ACHN (cell line): ENCODE measurements at regions not wholly inside any gene's neighbourhood (a gene's known extent, or its start where the extent isn't known, plus 50 kb on each side); places are given as distances from the start of the nearest gene placed in this dataset.
A peak's percentile ranks its signal among the peaks of the same experiment; 100 is the strongest.

Experiments used
- DNase-seq: peaks from one replicate; pipeline ENCODE4 v3.0.0-alpha.2; 2015
- in situ Hi-C: cut with HindIII; loops from 2 replicates; pipeline ENCODE4 v1.10.0; 2017; ENCODE audit warnings: low sequenced_read_pairs, low pct_ligation_motif_present, low pct_unique_long_range_greater_than_20kb

- DNase-seq, result no peak
- in situ Hi-C loops, result no loop called here
These were observed 501.2 kb downstream of the GALC start for GRCh38 chr14:87491816-87492215.

- in situ Hi-C loops, result no loop called here
These were observed 503.7 kb downstream of the GALC start for GRCh38 chr14:87489196-87489819.

DNA sequence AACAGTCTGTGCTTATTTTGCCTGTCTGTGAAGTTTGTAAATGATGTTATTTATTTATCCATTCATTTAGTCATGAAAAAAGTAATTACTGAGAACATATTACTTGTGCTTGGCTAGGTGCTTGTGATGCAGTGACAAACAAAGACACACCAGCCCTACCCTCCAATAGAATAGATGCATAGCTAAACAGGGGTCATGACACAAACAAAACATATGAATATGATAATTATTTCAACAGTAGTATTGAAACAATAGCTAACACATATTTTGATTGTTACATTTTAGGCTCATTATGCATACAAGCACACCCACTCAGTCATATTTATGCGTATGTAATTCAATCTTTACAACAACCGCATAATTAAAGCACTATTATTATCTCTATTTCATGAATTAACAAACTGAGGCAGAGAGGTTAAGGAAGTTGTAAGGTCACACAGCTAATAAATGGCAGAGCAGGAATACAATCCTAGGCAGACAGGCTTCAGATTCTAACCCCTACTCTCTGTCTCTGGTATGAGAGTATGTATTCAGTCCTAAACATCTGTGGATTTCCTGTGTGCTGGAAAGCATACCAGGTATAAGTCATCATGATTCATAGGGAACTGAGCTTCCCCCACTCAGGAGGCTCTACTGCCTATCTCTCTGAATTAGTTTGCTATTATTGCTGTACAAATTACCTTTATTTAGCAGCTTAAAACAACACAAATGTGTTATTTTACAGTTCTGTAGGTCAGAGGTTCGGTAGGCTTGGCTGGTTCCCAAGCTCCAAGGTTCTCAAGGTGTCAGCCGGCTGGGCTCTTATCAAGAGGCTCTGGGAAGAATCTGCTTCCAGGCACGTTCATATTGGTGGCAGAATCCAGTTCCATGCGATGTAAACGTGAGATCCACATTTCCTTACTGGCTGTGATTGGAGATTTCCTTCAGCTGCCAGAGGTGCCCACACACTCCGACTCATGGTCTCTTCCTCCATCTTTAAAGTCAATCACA, 509.4 kb downstream of the GALC start:
- DNase-seq, result no peak
- in situ Hi-C loops, result no loop called here

More at GRCh38 chr14:87489196-87489819, 503.7 kb downstream of the GALC start:
- DNase-seq, result no peak

DNA sequence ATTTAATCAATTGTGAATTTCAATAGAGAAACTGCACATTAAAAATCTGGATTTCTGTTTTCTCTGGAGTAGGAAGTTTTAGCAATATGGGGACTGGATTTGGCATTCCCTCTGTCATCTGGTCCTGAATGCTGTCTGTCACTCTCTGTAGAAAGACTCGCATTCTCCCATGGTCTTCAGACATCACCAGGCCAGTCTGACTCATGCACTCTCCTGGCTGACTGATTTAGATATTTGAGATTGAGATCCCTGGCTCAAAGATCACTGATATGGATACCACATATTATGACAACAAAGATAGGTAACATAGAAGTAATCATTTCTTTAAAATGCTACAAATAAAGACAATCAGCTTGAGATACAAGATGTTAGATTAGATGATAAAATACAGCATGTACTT, 524.5 kb downstream of the GALC start:
- in situ Hi-C loops, result no loop called here
- no peak for DNase-seq

DNA sequence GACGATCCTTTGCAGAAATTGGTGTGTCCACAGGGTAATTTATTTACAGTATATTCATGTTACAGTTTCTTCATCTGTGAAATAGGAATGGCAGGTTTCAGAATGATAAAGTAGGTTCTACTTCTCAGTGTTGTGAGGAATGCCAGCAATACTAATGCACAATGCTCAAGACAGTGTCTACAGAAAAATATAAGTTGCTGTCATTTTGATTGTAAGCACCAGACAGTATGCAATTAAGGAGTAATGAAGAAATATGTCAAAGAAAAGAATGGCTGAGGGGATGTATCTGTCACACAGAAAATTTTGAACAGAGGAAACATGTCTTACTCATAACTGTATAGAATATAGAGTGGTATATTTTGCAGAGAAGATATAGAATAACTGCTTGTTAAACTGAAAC, 525.4 kb downstream of the GALC start:
- in situ Hi-C loops, result no loop called here
- DNase-seq, result no peak

- no peak for DNase-seq
- in situ Hi-C loops, result no loop called here
These were observed 527.2 kb downstream of the GALC start for GRCh38 chr14:87465770-87466169.

DNA sequence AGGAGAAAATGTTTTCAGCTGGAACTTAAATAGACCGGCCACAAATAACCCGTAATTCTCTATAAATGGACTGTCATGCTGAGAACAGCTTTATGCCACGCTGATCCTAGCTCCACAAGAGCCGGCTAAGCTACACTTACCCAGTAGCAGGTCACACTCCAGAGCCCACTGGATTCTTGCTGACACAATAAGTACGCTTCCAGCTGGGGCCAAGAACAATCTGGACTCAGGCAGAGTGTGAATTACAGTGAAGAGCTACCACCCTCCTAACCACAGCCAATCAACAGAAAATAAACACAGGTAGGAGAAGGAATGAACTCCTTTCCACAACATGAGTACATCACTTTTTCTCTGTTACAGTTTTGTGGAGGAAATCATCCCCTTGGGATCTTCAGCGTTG, 531.3 kb downstream of the GALC start:
- DNase-seq, result no peak
- in situ Hi-C loops, result no loop called here

DNA sequence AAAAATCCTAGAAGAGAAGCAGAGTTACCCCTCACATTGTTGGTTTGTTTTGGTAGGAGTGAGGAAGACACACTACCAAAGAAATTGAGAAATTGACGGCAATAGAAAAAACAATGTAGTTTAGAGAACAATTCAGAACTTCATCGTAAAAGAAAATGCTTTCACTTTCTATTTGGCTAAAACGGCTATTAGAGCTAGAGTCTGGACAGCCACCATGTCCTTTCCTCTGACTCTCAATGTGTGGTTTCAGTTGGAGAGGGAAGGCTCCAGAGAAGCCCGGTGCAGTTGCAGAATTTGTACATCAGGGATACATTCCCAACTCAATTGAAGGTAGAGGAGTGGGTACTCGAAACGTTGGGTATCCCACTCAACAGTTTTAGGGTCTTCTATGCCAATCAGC, 535.3 kb downstream of the GALC start:
- peak; percentile 45 for DNase-seq
- in situ Hi-C loops, result no loop called here

DNA sequence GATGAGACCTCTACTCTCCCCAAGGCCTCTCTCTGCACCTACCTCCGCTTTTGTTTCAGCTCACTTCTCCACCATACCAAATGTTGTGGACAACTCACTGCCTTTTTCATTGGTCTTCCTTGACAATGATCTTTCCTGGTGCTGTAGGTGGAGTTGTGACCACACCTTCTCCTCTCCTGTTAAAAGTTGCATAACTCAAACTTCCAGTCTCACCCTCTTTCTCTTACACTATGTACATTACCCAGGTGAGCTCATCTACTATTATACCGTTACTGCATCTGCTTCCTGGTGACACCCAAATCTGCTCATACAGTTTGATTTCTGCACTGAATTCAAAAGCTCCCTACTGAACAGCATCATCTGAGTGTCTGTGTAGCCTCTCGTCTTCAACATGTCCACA, 542.8 kb downstream of the GALC start:
- in situ Hi-C loops, result no loop called here
- no peak for DNase-seq

GRCh38 chr14:87449016-87449415, 544.0 kb downstream of the GALC start:
- in situ Hi-C loops, result no loop called here
- DNase-seq, result no peak

- DNase-seq, result no peak
- in situ Hi-C loops, result no loop called here
These were observed 549.2 kb downstream of the GALC start for GRCh38 chr14:87443787-87444186.

DNA sequence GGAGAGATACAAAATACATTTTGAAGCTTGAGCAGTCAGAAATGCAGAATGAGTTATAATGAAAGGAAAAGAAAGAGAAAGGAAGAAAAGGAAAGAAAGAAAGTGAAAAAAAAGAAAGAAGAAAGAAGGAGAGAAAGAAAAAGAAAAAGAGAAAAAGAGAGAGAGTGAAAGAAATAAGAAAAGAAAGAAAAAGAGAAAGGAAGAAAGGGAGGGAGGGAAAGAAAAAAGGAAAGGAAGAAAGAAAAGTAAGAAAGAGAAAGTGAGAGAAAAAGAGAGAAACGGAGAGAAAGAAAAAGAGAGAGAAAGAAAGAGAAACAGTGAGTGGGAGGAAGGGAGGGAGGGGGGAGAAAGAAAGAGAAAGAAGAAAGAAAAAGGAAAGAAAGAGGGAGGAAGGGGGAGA, 549.9 kb downstream of the GALC start:
- in situ Hi-C loops, result no loop called here
- no peak for DNase-seq

- no peak for DNase-seq
- in situ Hi-C loops, result no loop called here
These were observed 555.8 kb downstream of the GALC start for GRCh38 chr14:87437158-87437557.

- in situ Hi-C loops, result no loop called here
- no peak for DNase-seq
These were observed 558.3 kb downstream of the GALC start for GRCh38 chr14:87434680-87435079.

DNA sequence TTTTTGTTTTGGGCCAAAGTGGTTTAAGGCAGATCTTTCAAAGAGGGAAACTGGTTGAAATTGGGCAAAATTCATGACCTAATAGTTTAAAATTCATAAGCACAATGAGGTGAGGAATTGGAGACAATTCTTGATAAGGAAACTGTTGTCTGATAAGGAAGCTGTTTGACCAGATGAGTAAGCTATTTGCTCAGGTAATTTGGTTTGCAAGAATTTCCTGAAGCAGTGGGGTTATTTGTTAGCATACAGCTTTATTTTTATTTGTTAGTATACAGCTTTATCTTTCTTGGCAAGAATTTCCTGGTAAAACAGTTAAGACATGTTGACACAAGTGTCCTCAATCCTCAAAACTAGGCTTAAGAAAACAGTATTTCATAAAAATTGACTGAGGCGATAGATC, 559.0 kb downstream of the GALC start:
- DNase-seq, result no peak
- in situ Hi-C loops, result no loop called here

- in situ Hi-C loops, result no loop called here
- DNase-seq, result no peak
These were observed 560.3 kb downstream of the GALC start for GRCh38 chr14:87432698-87433097.

DNA sequence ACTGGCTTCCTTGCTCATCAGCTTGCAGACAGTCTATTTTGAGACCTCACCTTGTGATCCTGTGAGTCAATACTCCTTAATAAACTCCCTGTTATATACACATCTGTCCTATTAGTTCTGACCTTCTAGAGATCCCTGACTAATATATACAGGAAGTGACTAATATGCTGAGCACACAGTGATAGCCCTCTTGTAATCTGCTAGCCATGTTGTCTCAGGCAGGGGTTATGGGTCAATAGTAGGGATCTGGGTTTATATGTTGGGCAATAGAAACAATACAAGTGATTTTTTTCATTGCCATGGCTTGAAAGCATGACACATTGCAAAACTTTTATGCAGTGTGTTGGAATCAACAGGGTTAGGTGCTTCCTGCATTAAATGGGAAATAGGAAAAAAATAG, 562.2 kb downstream of the GALC start:
- in situ Hi-C loops, result no loop called here
- no peak for DNase-seq

DNA sequence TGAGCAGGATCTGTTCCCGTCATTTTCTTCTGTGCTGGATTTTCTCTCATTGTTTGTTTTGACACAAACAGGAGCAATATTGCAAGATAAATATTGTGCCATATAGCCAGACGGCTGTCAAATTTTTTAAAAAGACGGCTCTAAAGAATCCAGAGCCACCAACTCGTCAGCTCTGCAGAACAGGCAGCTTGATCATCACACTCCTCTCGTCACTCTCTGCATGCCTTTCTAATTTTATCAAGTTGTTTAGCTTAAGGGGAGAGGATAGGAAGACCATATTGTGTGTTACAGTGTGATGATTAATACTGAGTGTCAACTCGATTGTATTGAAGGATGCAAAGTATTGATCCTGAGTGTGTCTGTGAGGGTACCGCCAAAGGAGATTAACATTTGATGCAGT, 562.8 kb downstream of the GALC start:
- no peak for DNase-seq
- in situ Hi-C loops, result no loop called here

- DNase-seq, result no peak
- in situ Hi-C loops, result no loop called here
These were observed 573.1 kb downstream of the GALC start for GRCh38 chr14:87419925-87420324.

DNA sequence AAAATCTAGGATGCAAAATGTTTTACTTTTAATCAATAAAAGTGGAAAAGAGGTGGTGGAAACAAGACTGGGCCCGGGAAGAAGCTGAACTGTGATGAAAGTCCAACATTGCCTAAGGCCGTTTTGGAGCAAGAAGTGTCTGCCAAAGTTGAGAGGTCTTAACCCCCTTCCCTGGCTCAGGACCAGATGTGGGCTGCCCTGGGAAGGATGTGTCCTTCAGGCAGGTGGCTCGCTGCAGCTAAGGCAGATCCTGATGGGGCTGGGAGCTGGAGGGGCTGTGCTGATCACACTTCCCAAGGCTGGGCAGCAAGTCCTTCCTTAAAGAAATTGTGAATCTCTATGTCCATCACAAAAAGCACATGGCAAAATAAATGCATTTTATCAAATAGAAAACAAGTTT, 581.6 kb downstream of the GALC start:
- in situ Hi-C loops, result no loop called here
- DNase-seq, result no peak
